ENCODE measurements at regions not wholly inside any gene's neighbourhood (a gene's known extent, or its start where the extent isn't known, plus 50 kb on each side); places are given as distances from the start of the nearest gene placed in this dataset.

- TF ChIP-seq ZNF446 (CRISPR knock-in tag; IDR thresholded peaks at IDR 0.05) (no peak), CTCF (CRISPR knock-in tag; IDR thresholded peaks at IDR 0.05) (no peak)
These were observed 134.5 kb upstream of the TLL1 start for GRCh38 chr4:165738571-165738970.
